Activated naive CD4-positive, alpha-beta T cell treated with anti-CD3 and anti-CD28 coated beads, Interleukin-2, amount 50 U/mL, for 24 hours (primary cell): ENCODE measurements at regions not wholly inside any gene's neighbourhood (a gene's known extent, or its start where the extent isn't known, plus 50 kb on each side); places are given as distances from the start of the nearest gene placed in this dataset.
"Not testable (repeated sequence)": the region's sequence is repeated elsewhere in the genome, so short reads cannot be mapped to it uniquely, and the experiment has no call there.

Source experiments
- H3K27ac Mint-ChIP-seq: one replicate; pipeline ENCODE4 v1.8.0; 2021; ENCODE audit warnings: mild to moderate bottlenecking, mixed read lengths
- H3K27me3 Mint-ChIP-seq: one replicate; pipeline ENCODE4 v1.8.0; 2021; ENCODE audit warnings: mixed read lengths
- H3K36me3 Mint-ChIP-seq: one replicate; pipeline ENCODE4 v1.8.0; 2021; ENCODE audit warnings: mixed read lengths
- H3K4me1 Mint-ChIP-seq: one replicate; pipeline ENCODE4 v1.8.0; 2021; ENCODE audit warnings: mixed read lengths
- H3K4me3 Mint-ChIP-seq: one replicate; pipeline ENCODE4 v1.8.0; 2021; ENCODE audit warnings: mild to moderate bottlenecking, mixed read lengths
- H3K9me3 Mint-ChIP-seq: one replicate; pipeline ENCODE4 v1.8.0; 2021; ENCODE audit warnings: mixed read lengths

- Mint-ChIP-seq H3K4me1 (no peaks in the 10 kb centered on the region), H3K27ac (no peak overlapping the region), H3K4me3 (no peak overlapping the region), H3K27me3 (peaks cover 2% of the 10 kb centered on the region), H3K36me3 (no peaks in the 10 kb centered on the region), H3K9me3 (no peaks in the 10 kb centered on the region)
These were observed 758.0 kb downstream of the NTRK3 start for GRCh38 chr15:87498560-87498959.

DNA sequence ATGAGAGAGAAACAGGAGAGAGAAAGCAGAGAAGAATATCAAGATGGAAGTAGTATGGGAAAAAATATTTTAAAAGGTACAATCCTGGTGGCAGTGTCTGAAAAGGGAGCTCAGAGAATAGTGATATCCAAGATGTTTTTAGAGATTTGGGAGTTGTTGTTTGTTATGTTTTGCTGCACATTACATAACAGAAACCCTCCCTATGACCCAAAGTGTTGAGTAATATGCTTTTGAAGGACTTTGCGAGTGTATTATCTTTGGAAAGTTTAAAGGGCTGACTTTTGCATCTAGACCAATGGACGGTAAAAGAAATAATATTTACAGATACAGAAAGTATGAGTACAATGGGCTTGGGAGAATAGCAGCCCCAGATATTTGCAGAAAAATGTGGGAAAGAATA, 759.7 kb downstream of the NTRK3 start:
- Mint-ChIP-seq H3K27me3 (peaks cover 2% of the 10 kb centered on the region), H3K27ac (no peak overlapping the region), H3K9me3 (peaks cover 6% of the 10 kb centered on the region), H3K4me1 (no peaks in the 10 kb centered on the region), H3K36me3 (no peaks in the 10 kb centered on the region), H3K4me3 (no peak overlapping the region)

GRCh38 chr15:87496109-87496508, 760.4 kb downstream of the NTRK3 start:
- Mint-ChIP-seq H3K27ac (no peak overlapping the region), H3K27me3 (peaks cover 2% of the 10 kb centered on the region), H3K4me3 (no peak overlapping the region), H3K9me3 (peaks cover 7% of the 10 kb centered on the region), H3K36me3 (no peaks in the 10 kb centered on the region), H3K4me1 (no peaks in the 10 kb centered on the region)

- H3K4me3 Mint-ChIP-seq = no peak overlapping the region
- peaks cover 7% of the 10 kb centered on the region for H3K9me3 Mint-ChIP-seq
- H3K36me3 Mint-ChIP-seq = no peaks in the 10 kb centered on the region
- no peak overlapping the region for H3K27ac Mint-ChIP-seq
- H3K27me3 Mint-ChIP-seq = peaks cover 2% of the 10 kb centered on the region
- no peaks in the 10 kb centered on the region for H3K4me1 Mint-ChIP-seq
These were observed 762.7 kb downstream of the NTRK3 start for GRCh38 chr15:87493803-87494202.

- H3K9me3 Mint-ChIP-seq = peaks cover 7% of the 10 kb centered on the region
- H3K27ac Mint-ChIP-seq = no peak overlapping the region
- H3K4me3 Mint-ChIP-seq = no peak overlapping the region
- no peaks in the 10 kb centered on the region for H3K36me3 Mint-ChIP-seq
- H3K4me1 Mint-ChIP-seq = no peaks in the 10 kb centered on the region
- H3K27me3 Mint-ChIP-seq = peaks cover 2% of the 10 kb centered on the region
These were observed 764.2 kb downstream of the NTRK3 start for GRCh38 chr15:87492321-87492720.

DNA sequence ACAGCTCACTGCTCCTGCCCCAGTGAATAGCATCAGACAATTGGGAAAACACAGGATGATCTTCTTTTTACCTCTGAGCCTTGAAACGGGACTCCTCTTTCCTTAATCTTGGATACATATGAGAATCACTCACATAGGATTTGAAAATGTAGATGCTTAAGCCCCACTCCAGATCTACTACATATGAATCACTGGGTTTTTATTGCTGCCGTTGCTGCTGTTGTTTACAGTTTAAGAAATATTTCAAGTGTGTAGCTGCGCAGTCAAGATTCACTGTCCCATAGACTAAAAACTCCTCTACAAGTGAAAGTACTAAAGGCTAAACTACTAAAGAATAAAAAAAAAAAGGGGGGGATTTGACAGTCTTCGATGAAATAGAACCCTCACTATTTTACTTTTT, 765.9 kb downstream of the NTRK3 start:
- peaks cover 7% of the 10 kb centered on the region for H3K9me3 Mint-ChIP-seq

DNA sequence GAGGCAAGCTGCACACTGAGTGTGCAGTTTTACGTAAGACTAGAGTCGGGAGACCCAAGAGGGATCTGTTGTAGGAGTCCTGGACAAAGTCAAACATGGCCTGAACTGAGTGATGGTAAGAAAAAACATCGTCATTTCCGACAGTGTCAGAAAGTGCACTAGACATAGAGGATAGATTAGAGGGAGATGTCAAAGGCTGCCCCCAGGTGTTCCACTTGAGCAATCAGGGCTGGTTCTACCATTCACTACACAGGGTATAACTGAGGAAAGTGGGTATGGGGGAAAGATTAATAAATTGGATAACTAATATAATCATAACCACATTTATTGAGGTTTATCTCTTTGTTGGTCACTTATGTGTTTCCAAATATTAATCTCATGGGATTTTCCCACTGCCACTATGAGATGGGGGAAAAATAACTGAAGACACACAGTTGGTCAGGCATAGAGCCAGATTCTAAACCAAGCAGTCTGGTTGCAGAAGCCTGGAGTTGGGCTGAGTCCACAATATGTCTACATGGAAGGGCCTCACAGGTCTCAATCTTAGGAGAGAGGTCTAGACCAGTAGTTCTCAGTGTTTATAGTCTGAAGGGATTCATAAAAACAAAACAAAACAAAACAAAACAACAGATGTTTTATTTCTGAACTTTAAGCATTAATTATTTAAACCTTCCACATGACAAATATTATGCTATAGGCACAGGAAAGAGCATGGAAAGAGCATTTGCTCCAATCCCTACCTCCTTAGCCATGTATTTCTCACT, 766.5 kb downstream of the NTRK3 start:
- H3K36me3 Mint-ChIP-seq = no peaks in the 10 kb centered on the region
- H3K27me3 Mint-ChIP-seq = no peaks in the 10 kb centered on the region
- peaks cover 7% of the 10 kb centered on the region for H3K9me3 Mint-ChIP-seq
- no peaks in the 10 kb centered on the region for H3K4me1 Mint-ChIP-seq
- no peak overlapping the region for H3K27ac Mint-ChIP-seq
- no peak overlapping the region for H3K4me3 Mint-ChIP-seq

More for the DNA sequence above, 765.9 kb downstream of the NTRK3 start:
- peaks cover 2% of the 10 kb centered on the region for H3K27me3 Mint-ChIP-seq
- no peak overlapping the region for H3K4me3 Mint-ChIP-seq
- no peak overlapping the region for H3K27ac Mint-ChIP-seq
- H3K4me1 Mint-ChIP-seq = no peaks in the 10 kb centered on the region
- no peaks in the 10 kb centered on the region for H3K36me3 Mint-ChIP-seq

- peaks cover 7% of the 10 kb centered on the region for H3K9me3 Mint-ChIP-seq
These were observed 767.1 kb downstream of the NTRK3 start for GRCh38 chr15:87489456-87489855.

DNA sequence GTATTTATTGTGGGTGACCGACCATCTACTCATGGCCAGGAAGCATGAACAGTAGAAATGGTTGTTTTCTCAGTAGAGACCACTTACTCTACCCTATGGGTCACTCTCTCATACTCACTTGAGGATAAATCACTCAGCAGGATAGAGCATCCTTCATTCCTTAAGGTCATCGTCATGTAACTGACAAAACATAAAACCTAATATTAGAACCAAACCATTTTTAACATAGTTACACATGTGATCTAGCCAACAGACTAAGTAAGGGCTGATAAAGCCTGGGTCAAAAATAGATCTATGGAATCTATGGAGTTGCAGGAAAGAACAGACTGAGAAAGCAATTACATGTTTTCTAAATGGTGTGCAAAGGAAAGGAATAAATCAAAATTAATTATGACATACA, 769.1 kb downstream of the NTRK3 start:
- no peaks in the 10 kb centered on the region for H3K27me3 Mint-ChIP-seq
- H3K27ac Mint-ChIP-seq = no peak overlapping the region
- peaks cover 7% of the 10 kb centered on the region for H3K9me3 Mint-ChIP-seq
- H3K4me3 Mint-ChIP-seq = no peak overlapping the region
- no peaks in the 10 kb centered on the region for H3K4me1 Mint-ChIP-seq
- H3K36me3 Mint-ChIP-seq = no peaks in the 10 kb centered on the region

More at GRCh38 chr15:87489456-87489855, 767.1 kb downstream of the NTRK3 start:
- no peak overlapping the region for H3K4me3 Mint-ChIP-seq
- no peak overlapping the region for H3K27ac Mint-ChIP-seq
- no peaks in the 10 kb centered on the region for H3K4me1 Mint-ChIP-seq
- H3K27me3 Mint-ChIP-seq = no peaks in the 10 kb centered on the region
- no peaks in the 10 kb centered on the region for H3K36me3 Mint-ChIP-seq

- no peaks in the 10 kb centered on the region for H3K9me3 Mint-ChIP-seq
- no peak overlapping the region for H3K27ac Mint-ChIP-seq
- no peak overlapping the region for H3K4me3 Mint-ChIP-seq
- H3K4me1 Mint-ChIP-seq = peaks cover under 1% of the 10 kb centered on the region
- no peaks in the 10 kb centered on the region for H3K36me3 Mint-ChIP-seq
- H3K27me3 Mint-ChIP-seq = peaks cover under 1% of the 10 kb centered on the region
These were observed 773.1 kb downstream of the NTRK3 start for GRCh38 chr15:87483468-87483867.

GRCh38 chr15:87481126-87481525, 775.4 kb downstream of the NTRK3 start:
- Mint-ChIP-seq H3K4me3 (no peak overlapping the region), H3K36me3 (no peaks in the 10 kb centered on the region), H3K9me3 (no peaks in the 10 kb centered on the region), H3K27me3 (peaks cover 6% of the 10 kb centered on the region), H3K4me1 (peaks cover 7% of the 10 kb centered on the region), H3K27ac (no peak overlapping the region)

DNA sequence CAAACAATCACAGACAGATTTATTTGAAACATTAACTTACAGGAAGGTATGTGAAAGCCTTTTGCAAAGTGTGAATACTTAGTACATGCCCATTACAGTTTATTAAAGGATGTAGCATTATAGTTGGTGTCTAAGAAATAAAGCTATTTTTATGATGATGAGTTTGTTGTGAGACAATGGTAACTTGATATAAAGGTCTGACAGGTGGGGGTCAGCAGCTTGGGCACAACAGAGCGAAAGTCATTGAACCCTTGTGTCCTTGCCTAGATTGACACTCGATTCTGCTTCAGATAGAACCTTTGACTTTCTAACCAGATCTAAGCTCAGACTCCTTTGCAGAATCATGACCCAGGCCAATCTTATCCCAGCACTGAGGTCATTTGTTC, 777.9 kb downstream of the NTRK3 start:
- H3K4me1 Mint-ChIP-seq = peaks cover 7% of the 10 kb centered on the region
- no peak overlapping the region for H3K27ac Mint-ChIP-seq
- H3K4me3 Mint-ChIP-seq = no peak overlapping the region
- H3K9me3 Mint-ChIP-seq = no peaks in the 10 kb centered on the region
- peaks cover 6% of the 10 kb centered on the region for H3K27me3 Mint-ChIP-seq
- no peaks in the 10 kb centered on the region for H3K36me3 Mint-ChIP-seq

GRCh38 chr15:87477737-87478686, 778.5 kb downstream of the NTRK3 start:
- Mint-ChIP-seq H3K4me3 (no peak overlapping the region), H3K36me3 (no peaks in the 10 kb centered on the region), H3K27ac (no peak overlapping the region), H3K9me3 (no peaks in the 10 kb centered on the region), H3K4me1 (peaks cover 7% of the 10 kb centered on the region), H3K27me3 (peaks cover 6% of the 10 kb centered on the region)

- H3K27ac Mint-ChIP-seq = no peak overlapping the region
- H3K36me3 Mint-ChIP-seq = no peaks in the 10 kb centered on the region
- H3K9me3 Mint-ChIP-seq = no peaks in the 10 kb centered on the region
- H3K27me3 Mint-ChIP-seq = peaks cover 6% of the 10 kb centered on the region
- H3K4me3 Mint-ChIP-seq = no peak overlapping the region
- H3K4me1 Mint-ChIP-seq = peaks cover 7% of the 10 kb centered on the region
These were observed 779.5 kb downstream of the NTRK3 start for GRCh38 chr15:87477026-87477425.

- peaks cover 4% of the 10 kb centered on the region for H3K9me3 Mint-ChIP-seq
- no peaks in the 10 kb centered on the region for H3K27me3 Mint-ChIP-seq
- H3K36me3 Mint-ChIP-seq = no peaks in the 10 kb centered on the region
- no peak overlapping the region for H3K27ac Mint-ChIP-seq
- H3K4me1 Mint-ChIP-seq = no peaks in the 10 kb centered on the region
- H3K4me3 Mint-ChIP-seq = no peak overlapping the region
These were observed 785.6 kb downstream of the NTRK3 start for GRCh38 chr15:87470923-87471322.

- H3K4me1 Mint-ChIP-seq, H3K27ac Mint-ChIP-seq, H3K4me3 Mint-ChIP-seq, H3K36me3 Mint-ChIP-seq, H3K27me3 Mint-ChIP-seq, H3K9me3 Mint-ChIP-seq: not testable (repeated sequence)
These were observed 792.6 kb downstream of the NTRK3 start for GRCh38 chr15:87463956-87464355.
